Ovary (tissue), 7 donors: ENCODE measurements at regions not wholly inside any gene's neighbourhood (a gene's known extent, or its start where the extent isn't known, plus 50 kb on each side); places are given as distances from the start of the nearest gene placed in this dataset.

Experiments used
- DNase-seq, 5 donors: peaks; one replicate each; pipeline ENCODE4 v3.0.0-alpha.2; 2019 to 2020
- H3K27ac ChIP-seq, 2 donors: fragments of 200-600 bp; one replicate each; pipeline versions ENCODE4 v1.5.1 to v1.8.0; 2019 to 2022
- H3K27me3 ChIP-seq: fragments of 200-600 bp; one replicate; pipeline ENCODE4 v1.8.0; 2022
- H3K36me3 ChIP-seq: fragments of 200-600 bp; sonication (generic); one replicate; pipeline ENCODE4 v1.5.1; 2019
- H3K4me1 ChIP-seq: one replicate; pipeline ENCODE4 v1.8.1; 2013; ENCODE audit warnings: mild to moderate bottlenecking, moderate library complexity; ENCODE audit not compliant: insufficient read depth
- H3K4me3 ChIP-seq: fragments of 200-600 bp; sonication (generic); one replicate; pipeline ENCODE4 v1.5.1; 2017
- H3K9me3 ChIP-seq, 2 donors: fragments of 200-600 bp in 1 of 2; sonication (generic) in 1 of 2; one replicate each; pipeline versions ENCODE4 v1.5.1 to v1.8.1; 2013 to 2019; ENCODE audit warnings: mild to moderate bottlenecking in 1 of 2, moderate library complexity in 1 of 2
- EP300 ChIP-seq: sonication (generic); formaldehyde crosslinking; IDR thresholded peaks from one replicate; pipeline ENCODE4 v1.6.1; 2017; ENCODE audit warnings: antibody characterized with exemption
- POLR2A ChIP-seq: fragments of 450-650 bp; IDR thresholded peaks from one replicate; pipeline ENCODE4 v1.6.1; 2017; ENCODE audit warnings: antibody characterized with exemption, mild to moderate bottlenecking, moderate library complexity
- WGBS, 3 donors: extraction: QIAGEN DNeasy Blood & Tissue Kit in 1 of 3; methylation state at CpG; one replicate each; pipeline versions ENCODE4 v1.1.5 to v1.1.7; 2013 to 2017; 5-methylcytosine and 5-hydroxymethylcytosine counted together
- intact Hi-C, 4 donors: fragments of 100-400 bp; cut with DNase I; formaldehyde crosslinking; loops; one replicate each; pipeline versions ENCODE4 v1.11.0 to v1.15.1; 2022 to 2023
- TF ChIP-seq, protein P1 (sequence below), 3 donors: fragments of 450-650 bp in 2 of 3; fragments of 200-600 bp in 1 of 3; IDR thresholded peaks; one replicate each; pipeline versions ENCODE4 v1.5.1 to v1.8.0; 2016 to 2022; ENCODE audit warnings: antibody characterized with exemption in 3 of 3, mild to moderate bottlenecking in 1 of 3
- donor health status: DM: no; HTN: no; CAD: no; lungs with moderate emphysema.
- donor health status: DM: no; HTN: no; CAD: no.
- donor health status: Bipolar disorder and iron deficiency.
- donor health status: DM: no; HTN: no; CAD: no.
- donor health status: DM: yes; HTN: yes; CAD: no.

DNA sequence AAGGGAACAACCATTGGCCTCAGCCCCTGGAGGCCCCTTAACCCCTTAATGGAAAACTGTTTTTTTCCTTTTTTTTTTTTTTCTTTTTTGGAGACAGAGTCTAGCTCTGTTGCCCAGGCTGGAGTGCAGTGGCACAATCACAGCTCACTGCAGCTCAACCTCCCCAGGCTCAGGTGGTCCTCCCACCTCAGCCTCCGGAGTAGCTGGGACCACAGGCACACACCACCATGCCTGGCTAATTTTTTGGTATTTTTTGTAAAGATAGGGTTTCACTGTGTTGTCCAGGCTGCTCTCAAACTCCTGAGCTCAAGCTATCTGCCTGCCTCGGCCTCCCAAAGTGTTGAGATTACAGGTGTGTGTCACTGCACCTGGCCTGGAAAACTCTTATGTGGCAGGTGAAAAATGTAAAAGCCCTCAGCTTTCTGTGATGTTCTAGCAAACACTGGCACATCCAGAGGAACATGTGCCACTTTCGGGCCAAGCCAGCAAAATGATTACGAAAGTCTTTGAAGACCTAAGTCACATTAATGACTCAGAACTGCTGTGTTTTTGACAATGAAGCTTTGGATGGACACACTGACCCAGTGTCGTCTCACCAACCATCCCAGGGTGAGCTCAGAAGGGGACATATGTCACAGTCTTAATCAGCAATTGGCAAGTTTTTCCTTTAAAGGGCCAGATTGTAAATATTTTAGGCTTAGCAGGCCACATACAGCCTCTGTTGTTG, 189.3 kb upstream of the TPM1 start:
- Histone ChIP-seq H3K9me3 (no peaks in the 10 kb centered on the region), H3K4me3 (no peak overlapping the region), H3K27ac (no peak overlapping the region), H3K27me3 (no peaks in the 10 kb centered on the region), H3K36me3 (no peaks in the 10 kb centered on the region), H3K4me1 (no peaks in the 10 kb centered on the region)
- DNase-seq, result no peak
- intact Hi-C loops, result no loop called here
- WGBS, 3 donors, result 84 to 88% (median 87%) methylated on average over 5 of the region's 5 CpGs
- TF ChIP-seq, protein P1, sequence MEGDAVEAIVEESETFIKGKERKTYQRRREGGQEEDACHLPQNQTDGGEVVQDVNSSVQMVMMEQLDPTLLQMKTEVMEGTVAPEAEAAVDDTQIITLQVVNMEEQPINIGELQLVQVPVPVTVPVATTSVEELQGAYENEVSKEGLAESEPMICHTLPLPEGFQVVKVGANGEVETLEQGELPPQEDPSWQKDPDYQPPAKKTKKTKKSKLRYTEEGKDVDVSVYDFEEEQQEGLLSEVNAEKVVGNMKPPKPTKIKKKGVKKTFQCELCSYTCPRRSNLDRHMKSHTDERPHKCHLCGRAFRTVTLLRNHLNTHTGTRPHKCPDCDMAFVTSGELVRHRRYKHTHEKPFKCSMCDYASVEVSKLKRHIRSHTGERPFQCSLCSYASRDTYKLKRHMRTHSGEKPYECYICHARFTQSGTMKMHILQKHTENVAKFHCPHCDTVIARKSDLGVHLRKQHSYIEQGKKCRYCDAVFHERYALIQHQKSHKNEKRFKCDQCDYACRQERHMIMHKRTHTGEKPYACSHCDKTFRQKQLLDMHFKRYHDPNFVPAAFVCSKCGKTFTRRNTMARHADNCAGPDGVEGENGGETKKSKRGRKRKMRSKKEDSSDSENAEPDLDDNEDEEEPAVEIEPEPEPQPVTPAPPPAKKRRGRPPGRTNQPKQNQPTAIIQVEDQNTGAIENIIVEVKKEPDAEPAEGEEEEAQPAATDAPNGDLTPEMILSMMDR (IDR thresholded peaks at IDR 0.05), result no peak
- TF ChIP-seq POLR2A (no peak), EP300 (no peak)

DNA sequence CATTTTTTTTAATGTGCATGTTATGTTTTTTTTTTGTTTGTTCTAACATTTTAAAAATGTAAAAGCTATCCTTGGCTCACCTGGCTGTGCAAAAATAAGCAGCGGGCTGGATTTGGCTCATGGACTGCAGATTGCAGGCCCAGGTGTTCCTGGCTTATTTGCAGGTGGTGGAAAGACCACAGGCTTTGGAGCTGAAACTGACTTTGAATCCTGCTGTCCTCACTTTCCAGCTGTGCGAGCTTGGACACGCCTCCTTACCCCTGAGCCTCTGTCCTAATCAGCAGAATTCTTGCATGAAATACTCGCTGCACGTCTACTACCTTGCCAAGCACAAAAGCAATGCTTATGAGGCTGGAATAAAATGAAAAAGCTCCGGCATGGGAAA, 188.7 kb upstream of the TPM1 start:
- H3K4me1 ChIP-seq, result no peaks in the 10 kb centered on the region
- intact Hi-C loops, result no loop called here
- 33 to 54% (median 44%) methylated on average over 6 of the region's 6 CpGs for WGBS, 3 donors
- H3K9me3 ChIP-seq, result no peaks in the 10 kb centered on the region
- no peaks in the 10 kb centered on the region for H3K36me3 ChIP-seq
- no peak overlapping the region for H3K4me3 ChIP-seq
- DNase-seq, result no peak
- no peak for TF ChIP-seq POLR2A
- TF ChIP-seq EP300, result no peak
- TF ChIP-seq, protein P1 (IDR thresholded peaks at IDR 0.05), result no peak
- H3K27me3 ChIP-seq, result no peaks in the 10 kb centered on the region
- no peak overlapping the region for H3K27ac ChIP-seq

DNA sequence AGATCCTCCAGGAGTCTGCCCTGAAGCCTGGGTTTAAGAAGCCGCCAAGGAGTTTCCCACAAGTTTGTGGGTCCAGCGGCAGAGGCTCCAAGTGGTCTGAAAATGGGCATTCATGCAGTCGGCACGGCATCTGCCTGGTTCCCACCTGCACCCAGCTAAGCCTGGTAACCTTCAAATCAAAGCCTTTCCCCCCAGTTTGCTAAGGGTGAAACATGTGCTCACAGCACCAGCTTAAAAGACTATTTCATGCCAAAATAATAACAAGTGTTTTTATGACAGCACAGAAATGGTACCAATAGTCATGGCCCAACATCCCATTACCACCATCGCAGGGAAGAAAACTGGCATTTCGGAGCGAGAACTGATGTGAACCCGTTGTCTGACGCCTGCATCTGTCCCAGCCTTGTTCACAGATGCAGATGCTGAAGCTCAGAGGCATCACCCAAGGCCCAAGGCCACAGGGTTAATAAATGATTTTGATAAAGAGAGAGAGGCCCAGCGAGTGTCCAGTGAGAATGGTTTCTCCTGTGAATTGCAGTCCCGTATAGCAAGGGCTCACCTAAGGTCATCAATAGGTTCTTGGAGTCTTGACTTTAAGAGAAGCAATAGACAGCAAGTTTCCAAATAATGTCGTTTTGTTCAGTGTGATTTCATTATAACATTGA, 188.0 kb upstream of the TPM1 start:
- no peaks in the 10 kb centered on the region for H3K4me1 ChIP-seq

DNA sequence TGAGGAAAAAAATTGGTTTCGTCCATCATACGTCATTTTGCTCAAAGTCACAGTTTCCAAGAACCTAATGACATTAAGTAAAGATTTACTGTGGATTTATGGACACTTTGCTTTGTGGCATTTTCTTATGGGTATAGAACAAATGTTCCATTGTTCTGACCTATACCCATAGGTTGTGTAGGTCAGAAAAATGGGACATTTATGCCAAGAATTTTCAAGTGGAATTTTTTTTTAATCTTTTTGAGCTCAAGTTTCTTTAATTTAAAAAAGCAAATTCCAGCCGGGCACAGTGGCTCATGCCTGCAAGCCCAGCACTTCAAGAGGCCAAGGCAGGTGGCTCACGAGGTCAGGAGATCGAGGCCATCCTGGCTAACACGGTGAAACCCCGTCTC, 187.5 kb upstream of the TPM1 start:
- H3K9me3 ChIP-seq, result no peaks in the 10 kb centered on the region
- no peak for TF ChIP-seq POLR2A
- no peak for TF ChIP-seq EP300
- TF ChIP-seq, protein P1 (IDR thresholded peaks at IDR 0.05), result no peak
- no peaks in the 10 kb centered on the region for H3K27me3 ChIP-seq
- H3K4me1 ChIP-seq, result no peaks in the 10 kb centered on the region
- no peak overlapping the region for H3K4me3 ChIP-seq
- intact Hi-C loops, result no loop called here
- H3K27ac ChIP-seq, result no peak overlapping the region
- DNase-seq, result no peak
- 82 to 84% (median 82%) methylated on average over 7 of the region's 7 CpGs for WGBS, 3 donors
- no peaks in the 10 kb centered on the region for H3K36me3 ChIP-seq

More for the DNA sequence above, 188.0 kb upstream of the TPM1 start:
- no peak overlapping the region for H3K4me3 ChIP-seq
- intact Hi-C loops, result no loop called here
- no peaks in the 10 kb centered on the region for H3K27me3 ChIP-seq
- no peaks in the 10 kb centered on the region for H3K9me3 ChIP-seq
- no peak for DNase-seq
- WGBS, 3 donors, result 88 to 96% (median 95%) methylated on average over 12 of the region's 12 CpGs
- no peak overlapping the region for H3K27ac ChIP-seq
- no peaks in the 10 kb centered on the region for H3K36me3 ChIP-seq
- TF ChIP-seq POLR2A, result no peak
- TF ChIP-seq, protein P1 (IDR thresholded peaks at IDR 0.05), result no peak
- no peak for TF ChIP-seq EP300
